Right atrium auricular region (tissue), 2 donors: ENCODE measurements at regions not wholly inside any gene's neighbourhood (a gene's known extent, or its start where the extent isn't known, plus 50 kb on each side); places are given as distances from the start of the nearest gene placed in this dataset.

Experiments used
- DNase-seq: peaks from one replicate; pipeline ENCODE4 v3.0.0-alpha.2; 2019; ENCODE audit warnings: low spot score
- H3K27ac ChIP-seq, 2 donors: fragments of 200-600 bp; sonication (generic); 1 replicate in 1 of 2; 2 replicates in 1 of 2; pipeline ENCODE4 v1.5.1; 2016 to 2019
- H3K27me3 ChIP-seq, 2 donors: fragments of 200-600 bp; sonication (generic); one replicate each; pipeline versions ENCODE4 v1.5.1 to v1.6.0; 2017 to 2019
- H3K36me3 ChIP-seq: fragments of 200-600 bp; sonication (generic); one replicate; pipeline ENCODE4 v1.5.1; 2016
- H3K4me1 ChIP-seq, 2 donors: fragments of 200-600 bp; sonication (generic); one replicate each; pipeline versions ENCODE4 v1.5.1 to v1.6.0; 2017 to 2019
- H3K4me3 ChIP-seq, 2 donors: fragments of 200-600 bp; sonication (generic); 1 replicate in 1 of 2; 2 replicates in 1 of 2; pipeline ENCODE4 v1.5.1; 2017 to 2019; ENCODE audit warnings: mild to moderate bottlenecking in 1 of 2, moderate library complexity in 1 of 2
- H3K9me3 ChIP-seq, 2 donors: fragments of 200-600 bp; sonication (generic); one replicate each; pipeline ENCODE4 v1.5.1; 2019
- CTCF ChIP-seq, 2 donors: fragments of 200-600 bp; sonication (generic); IDR thresholded peaks; one replicate each; pipeline ENCODE4 v1.5.1; 2019; ENCODE audit warnings: antibody characterized with exemption in 2 of 2

- no peak overlapping the region for H3K27ac ChIP-seq
- H3K4me1 ChIP-seq = no peaks in the 10 kb centered on the region
- H3K9me3 ChIP-seq = no peaks in the 10 kb centered on the region
- no peaks in the 10 kb centered on the region for H3K36me3 ChIP-seq
- no peaks in the 10 kb centered on the region for H3K27me3 ChIP-seq
- no peak for TF ChIP-seq CTCF (IDR thresholded peaks at IDR 0.05)
- H3K4me3 ChIP-seq = no peak overlapping the region
- no peak for DNase-seq
Observed at GRCh38 chr6:90795078-90795477, 208.2 kb upstream of the MAP3K7 start.

- Histone ChIP-seq H3K36me3 (no peaks in the 10 kb centered on the region), H3K27ac (no peak overlapping the region), H3K9me3 (no peaks in the 10 kb centered on the region), H3K27me3 (no peaks in the 10 kb centered on the region), H3K4me3 (no peak overlapping the region), H3K4me1 (no peaks in the 10 kb centered on the region)
- no peak for TF ChIP-seq CTCF (IDR thresholded peaks at IDR 0.05)
- DNase-seq = no peak
Observed at GRCh38 chr6:90793771-90794170, 206.9 kb upstream of the MAP3K7 start.

- H3K4me1 ChIP-seq = no peaks in the 10 kb centered on the region
- no peak for DNase-seq
- H3K36me3 ChIP-seq = no peaks in the 10 kb centered on the region
- no peaks in the 10 kb centered on the region for H3K9me3 ChIP-seq
- TF ChIP-seq CTCF (IDR thresholded peaks at IDR 0.05) = no peak
- H3K27me3 ChIP-seq = no peaks in the 10 kb centered on the region
- no peak overlapping the region for H3K27ac ChIP-seq
- no peak overlapping the region for H3K4me3 ChIP-seq
Observed at GRCh38 chr6:90790696-90791095, 203.8 kb upstream of the MAP3K7 start.

DNA sequence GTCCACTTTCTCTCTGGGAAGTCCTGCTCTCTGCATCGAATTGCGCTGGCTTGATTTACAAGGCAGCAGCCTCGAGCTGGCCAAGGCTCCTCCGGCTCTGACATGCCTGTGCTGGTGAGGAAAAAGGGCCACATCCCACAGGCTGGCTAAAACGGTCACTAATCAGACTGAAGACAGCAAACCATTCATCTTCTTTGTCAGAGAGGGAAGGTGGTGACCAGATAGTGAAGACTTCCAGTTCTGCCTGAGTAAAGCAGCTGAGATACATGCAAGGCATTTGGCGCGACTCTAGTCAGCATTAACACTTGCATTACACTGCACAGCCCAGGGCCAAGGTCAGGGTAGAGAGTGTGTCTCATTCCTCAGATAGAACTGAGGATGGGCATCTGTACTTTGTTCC is 203.2 kb upstream of the MAP3K7 start:
- no peaks in the 10 kb centered on the region for H3K4me1 ChIP-seq
- H3K27me3 ChIP-seq = no peaks in the 10 kb centered on the region
- DNase-seq = no peak
- TF ChIP-seq CTCF (IDR thresholded peaks at IDR 0.05) = no peak
- H3K9me3 ChIP-seq = no peaks in the 10 kb centered on the region
- H3K4me3 ChIP-seq = no peak overlapping the region
- H3K27ac ChIP-seq = no peak overlapping the region
- no peaks in the 10 kb centered on the region for H3K36me3 ChIP-seq

GRCh38 chr6:90788781-90789180 is 201.9 kb upstream of the MAP3K7 start:
- H3K36me3 ChIP-seq = no peaks in the 10 kb centered on the region
- TF ChIP-seq CTCF (IDR thresholded peaks at IDR 0.05) = no peak
- no peak for DNase-seq
- no peaks in the 10 kb centered on the region for H3K27me3 ChIP-seq
- H3K9me3 ChIP-seq = no peaks in the 10 kb centered on the region
- no peak overlapping the region for H3K27ac ChIP-seq
- no peaks in the 10 kb centered on the region for H3K4me1 ChIP-seq
- no peak overlapping the region for H3K4me3 ChIP-seq

DNA sequence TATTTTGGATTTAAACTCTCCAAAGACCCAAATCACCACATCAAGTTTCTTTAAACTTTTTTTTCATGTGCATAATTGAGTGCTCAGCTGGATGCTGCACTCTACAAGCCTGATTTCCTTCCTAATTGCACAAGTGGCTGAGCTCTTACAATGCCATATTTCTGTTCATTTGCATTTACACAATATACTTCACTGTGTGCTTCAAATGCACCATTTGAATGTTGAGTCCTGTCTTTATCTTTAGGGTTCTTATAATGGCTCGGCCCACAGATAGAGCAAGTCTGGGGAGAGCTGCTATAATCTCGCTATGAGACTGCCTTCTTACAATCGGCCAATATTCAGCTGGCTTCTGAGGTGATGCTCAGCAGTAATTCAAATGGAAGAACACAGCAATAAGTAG is 200.6 kb upstream of the MAP3K7 start:
- no peaks in the 10 kb centered on the region for H3K36me3 ChIP-seq
- no peak for TF ChIP-seq CTCF (IDR thresholded peaks at IDR 0.05)

More for the DNA sequence above, 200.6 kb upstream of the MAP3K7 start:
- H3K4me3 ChIP-seq = no peak overlapping the region
- no peaks in the 10 kb centered on the region for H3K9me3 ChIP-seq
- no peaks in the 10 kb centered on the region for H3K27me3 ChIP-seq
- H3K27ac ChIP-seq = no peak overlapping the region
- no peaks in the 10 kb centered on the region for H3K4me1 ChIP-seq
- DNase-seq = no peak
